GM18511 (cell line): ENCODE measurements at regions not wholly inside any gene's neighbourhood (a gene's known extent, or its start where the extent isn't known, plus 50 kb on each side); places are given as distances from the start of the nearest gene placed in this dataset.
"Not testable (repeated sequence)": the region's sequence is repeated elsewhere in the genome, so short reads cannot be mapped to it uniquely, and the experiment has no call there.

Experiments
- ATAC-seq: cut with Tn5 transposase; IDR thresholded peaks from one replicate; pipeline ENCODE4 v1.9.1; 2021; ENCODE audit warnings: mild to moderate bottlenecking, moderate library complexity; ENCODE audit not compliant: unreplicated experiment

GRCh38 chr22:26768952-26769351, 111.6 kb downstream of the MIAT start:
- no peak for ATAC-seq

GRCh38 chr22:26769663-26770062, 112.3 kb downstream of the MIAT start:
- no peak for ATAC-seq

GRCh38 chr22:26770624-26771023, 113.2 kb downstream of the MIAT start:
- ATAC-seq, result no peak

- not testable (repeated sequence) for ATAC-seq
These were observed 115.7 kb downstream of the MIAT start for GRCh38 chr22:26773054-26773453.

- no peak for ATAC-seq
These were observed 118.0 kb downstream of the MIAT start for GRCh38 chr22:26775394-26775793.

- ATAC-seq, result no peak
These were observed 119.9 kb downstream of the MIAT start for GRCh38 chr22:26777156-26777801.

GRCh38 chr22:26778372-26778771, 121.0 kb downstream of the MIAT start:
- no peak for ATAC-seq

- ATAC-seq, result no peak
These were observed 121.7 kb downstream of the MIAT start for GRCh38 chr22:26779108-26779507.

- ATAC-seq, result no peak
These were observed 122.5 kb downstream of the MIAT start for GRCh38 chr22:26779929-26780328.

- no peak for ATAC-seq
These were observed 123.1 kb downstream of the MIAT start for GRCh38 chr22:26780521-26780920.

GRCh38 chr22:26781062-26781461, 123.7 kb downstream of the MIAT start:
- no peak for ATAC-seq

- no peak for ATAC-seq
These were observed 124.2 kb downstream of the MIAT start for GRCh38 chr22:26781596-26781995.

- no peak for ATAC-seq
These were observed 126.5 kb downstream of the MIAT start for GRCh38 chr22:26783885-26784284.

- ATAC-seq, result no peak
These were observed 127.4 kb downstream of the MIAT start for GRCh38 chr22:26784772-26785171.

- peak; percentile 56 for ATAC-seq
These were observed 128.5 kb downstream of the MIAT start for GRCh38 chr22:26785932-26786331.

GRCh38 chr22:26786398-26786797, 129.0 kb downstream of the MIAT start:
- no peak for ATAC-seq

- ATAC-seq, result no peak
These were observed 132.6 kb downstream of the MIAT start for GRCh38 chr22:26789951-26790350.

GRCh38 chr22:26792522-26792921, 135.1 kb downstream of the MIAT start:
- ATAC-seq, result no peak

GRCh38 chr22:26796785-26797184, 139.4 kb downstream of the MIAT start:
- no peak for ATAC-seq

GRCh38 chr22:26797910-26798309, 140.5 kb downstream of the MIAT start:
- no peak for ATAC-seq

GRCh38 chr22:26798462-26799065, 141.2 kb downstream of the MIAT start:
- no peak for ATAC-seq

- ATAC-seq, result no peak
These were observed 143.5 kb downstream of the MIAT start for GRCh38 chr22:26800858-26801257.

GRCh38 chr22:26801449-26801848, 144.1 kb downstream of the MIAT start:
- no peak for ATAC-seq
